SK-N-SH (cell line): ENCODE measurements at regions not wholly inside any gene's neighbourhood (a gene's known extent, or its start where the extent isn't known, plus 50 kb on each side); places are given as distances from the start of the nearest gene placed in this dataset.

Source experiments
- CTCF ChIA-PET: fragments of 300-600, 350-600 bp; formaldehyde crosslinking; extraction: SDS; loops from one replicate; lab custom pipeline; 2021; lab: Yijun Ruan, JAX
- POLR2A ChIA-PET: fragments of 350-600 bp; sonication (Branson Sonifier 250); formaldehyde crosslinking; extraction: SDS; loops from one replicate; lab custom pipeline; 2020; ENCODE audit warnings: antibody characterized with exemption, inconsistent platforms; lab: Yijun Ruan, JAX
- DNase-seq: peaks from one replicate; pipeline ENCODE4 v3.0.0; 2012
- H2AFZ ChIP-seq: fragments of 200-600 bp; sonication (generic); 2 replicates; pipeline ENCODE4 v1.8.1; 2016; ENCODE audit warnings: antibody characterized with exemption, mild to moderate bottlenecking, low read depth
- H3F3A ChIP-seq: fragments of 200-600 bp; sonication (generic); replicated peaks from 2 replicates; pipeline ENCODE3; 2016; ENCODE audit warnings: antibody characterized with exemption, mild to moderate bottlenecking; ENCODE audit not compliant: insufficient read depth
- H3K27ac ChIP-seq, 2 experiments: fragments of 200-500 bp in 1 of 2; fragments of 200-600 bp in 1 of 2; sonication (Bioruptor generic) in 1 of 2; sonication (generic), shearing (Covaris generic) in 1 of 2; 2 replicates each; pipeline versions ENCODE4 v1.5.1 to v1.6.1; 2014 to 2016; ENCODE audit warnings: low read depth in 2 of 2, inconsistent platforms in 1 of 2, low read length in 1 of 2, mild to moderate bottlenecking in 1 of 2, mixed read lengths in 1 of 2
- H3K27me3 ChIP-seq: fragments of 200-600 bp; sonication (generic), shearing (Covaris generic); 2 replicates; pipeline ENCODE4 v1.6.1; 2016; ENCODE audit warnings: mixed run types; ENCODE audit not compliant: insufficient read depth
- H3K36me3 ChIP-seq, 2 experiments: fragments of 200-500 bp in 1 of 2; fragments of 200-600 bp in 1 of 2; sonication (Bioruptor generic) in 1 of 2; sonication (generic) in 1 of 2; replicated peaks in 1 of 2; 2 replicates each; pipeline versions ENCODE3 to v1.5.1; 2014 to 2016; ENCODE audit warnings: low read length in 1 of 2, mild to moderate bottlenecking in 1 of 2; ENCODE audit not compliant: insufficient read depth in 2 of 2, control insufficient read depth in 1 of 2
- H3K4me1 ChIP-seq, 2 experiments: fragments of 200-500 bp in 1 of 2; fragments of 200-600 bp in 1 of 2; sonication (Bioruptor generic) in 1 of 2; sonication (generic), shearing (Covaris generic) in 1 of 2; 2 replicates each; pipeline versions ENCODE4 v1.5.1 to v1.6.1; 2014 to 2016; ENCODE audit warnings: low read depth in 1 of 2, low read length in 1 of 2, mixed run types in 1 of 2; ENCODE audit not compliant: insufficient read depth in 2 of 2, control insufficient read depth in 1 of 2
- H3K4me2 ChIP-seq: fragments of 200-600 bp; sonication (generic), shearing (Covaris generic); 2 replicates; pipeline ENCODE4 v1.6.1; 2017; ENCODE audit warnings: mixed run types
- H3K4me3 ChIP-seq, 2 experiments: fragments of 200-500 bp in 1 of 2; fragments of 200-600 bp in 1 of 2; sonication (Bioruptor generic) in 1 of 2; sonication (generic), shearing (Covaris generic) in 1 of 2; 2 replicates each; pipeline versions ENCODE4 v1.5.1 to v1.8.1; 2014 to 2016; ENCODE audit warnings: low read depth in 2 of 2, inconsistent platforms in 1 of 2, low read length in 1 of 2, mild to moderate bottlenecking in 1 of 2, mixed read lengths in 1 of 2, moderate library complexity in 1 of 2
- H3K79me2 ChIP-seq: fragments of 200-600 bp; sonication (generic); 2 replicates; pipeline ENCODE4 v1.8.1; 2017; ENCODE audit warnings: mild to moderate bottlenecking; ENCODE audit not compliant: insufficient read depth
- H3K9ac ChIP-seq: fragments of 200-600 bp; sonication (generic); 2 replicates; pipeline ENCODE4 v1.6.1; 2017; ENCODE audit warnings: mixed run types
- H3K9me2 ChIP-seq: fragments of 200-600 bp; sonication (generic); 2 replicates; pipeline ENCODE4 v1.6.1; 2017; ENCODE audit warnings: mixed run types
- H3K9me3 ChIP-seq: fragments of 200-600 bp; sonication (generic); 2 replicates; pipeline ENCODE4 v1.6.1; 2017; ENCODE audit warnings: mixed run types, mild to moderate bottlenecking, moderate library complexity
- H4K20me1 ChIP-seq: fragments of 200-600 bp; sonication (generic); 2 replicates; pipeline ENCODE4 v1.6.1; 2017; ENCODE audit warnings: mild to moderate bottlenecking, mixed run types; ENCODE audit not compliant: insufficient read depth
- CHD2 ChIP-seq: fragments of 150-350 bp; IDR thresholded peaks from 2 replicates; pipeline ENCODE4 v1.6.1; 2018; ENCODE audit warnings: low read length; ENCODE audit not compliant: partially characterized antibody
- ELF1 ChIP-seq: IDR thresholded peaks from 2 replicates; pipeline ENCODE4 v1.4.0; 2012
- EP300 ChIP-seq, 2 experiments: IDR thresholded peaks; 2 replicates each; pipeline versions ENCODE4 v1.4.0 to v1.6.1; 2012; ENCODE audit warnings: borderline replicate concordance in 1 of 2, low read depth in 1 of 2, low read length in 1 of 2
- GATA2 ChIP-seq: sonication (generic); formaldehyde crosslinking; IDR thresholded peaks from 2 replicates; pipeline ENCODE4 v1.5.0; 2020; ENCODE audit warnings: mild to moderate bottlenecking, missing genetic modification reagents
- NFIC ChIP-seq: IDR thresholded peaks from 2 replicates; pipeline ENCODE4 v1.4.0; 2012; ENCODE audit warnings: borderline replicate concordance
- NRF1 ChIP-seq: IDR thresholded peaks from 2 replicates; pipeline ENCODE4 v1.6.1; 2012; ENCODE audit warnings: low read depth, mild to moderate bottlenecking, low read length
- RAD21 ChIP-seq: IDR thresholded peaks from 2 replicates; pipeline ENCODE4 v1.6.1; 2012; ENCODE audit warnings: mild to moderate bottlenecking, low read length
- RFX5 ChIP-seq: IDR thresholded peaks from 2 replicates; pipeline ENCODE4 v1.6.1; 2012; ENCODE audit warnings: mild to moderate bottlenecking, improper control_type of control experiment, low read length
- RXRA ChIP-seq: IDR thresholded peaks from 2 replicates; pipeline ENCODE4 v1.4.0; 2012; ENCODE audit warnings: low read depth, mild to moderate bottlenecking, borderline replicate concordance
- SMC3 ChIP-seq: IDR thresholded peaks from 2 replicates; pipeline ENCODE4 v1.6.1; 2012; ENCODE audit warnings: low read depth, low read length, improper control_type of control experiment
- TAF1 ChIP-seq: IDR thresholded peaks from 2 replicates; pipeline ENCODE4 v1.6.1; 2012; ENCODE audit warnings: low read depth, mild to moderate bottlenecking, low read length, moderate library complexity, borderline replicate concordance
- WGBS: methylation state at CpG from one replicate; pipeline ENCODE4 v1.1.6; 2017; ENCODE audit warnings: low lambda C conversion rate; 5-methylcytosine and 5-hydroxymethylcytosine counted together
- TF ChIP-seq, protein P1 (sequence below): IDR thresholded peaks from 2 replicates; pipeline ENCODE4 v1.4.0; 2012; ENCODE audit warnings: low read depth, borderline replicate concordance
- TF ChIP-seq, protein P2 (sequence below): IDR thresholded peaks from 2 replicates; pipeline ENCODE4; 2012
- TF ChIP-seq, protein P3 (sequence below): IDR thresholded peaks from 2 replicates; pipeline ENCODE4 v1.6.1; 2012; ENCODE audit warnings: mild to moderate bottlenecking, low read depth, low read length, moderate library complexity

DNA sequence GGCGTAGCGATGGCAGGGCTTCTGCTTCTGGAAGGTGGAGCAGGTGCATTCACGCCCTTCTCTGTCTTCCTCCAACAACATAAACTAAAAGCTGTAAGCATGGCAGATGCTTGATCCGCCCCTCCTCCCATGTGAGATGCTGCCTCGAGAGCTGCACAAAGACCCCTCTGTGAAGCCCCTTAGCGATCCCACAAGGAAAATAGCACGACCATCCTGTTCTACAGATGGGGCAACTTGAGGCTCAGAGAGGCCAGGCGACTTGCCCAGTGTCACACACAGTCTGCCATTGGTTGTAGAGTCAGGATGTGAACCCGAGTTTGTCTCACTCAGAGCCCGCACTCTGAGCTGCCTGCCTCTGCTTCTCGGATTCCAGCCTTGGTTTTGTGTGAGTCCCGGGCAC, 144.4 kb downstream of the SCARB1 start (continued):
- TF ChIP-seq, protein P1, sequence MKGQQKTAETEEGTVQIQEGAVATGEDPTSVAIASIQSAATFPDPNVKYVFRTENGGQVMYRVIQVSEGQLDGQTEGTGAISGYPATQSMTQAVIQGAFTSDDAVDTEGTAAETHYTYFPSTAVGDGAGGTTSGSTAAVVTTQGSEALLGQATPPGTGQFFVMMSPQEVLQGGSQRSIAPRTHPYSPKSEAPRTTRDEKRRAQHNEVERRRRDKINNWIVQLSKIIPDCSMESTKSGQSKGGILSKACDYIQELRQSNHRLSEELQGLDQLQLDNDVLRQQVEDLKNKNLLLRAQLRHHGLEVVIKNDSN, result no peak
- TF ChIP-seq SMC3 (no peak), ELF1 (no peak), RFX5 (no peak), TAF1 (no peak), CHD2 (no peak), NFIC (no peak)
- TF ChIP-seq, protein P2, sequence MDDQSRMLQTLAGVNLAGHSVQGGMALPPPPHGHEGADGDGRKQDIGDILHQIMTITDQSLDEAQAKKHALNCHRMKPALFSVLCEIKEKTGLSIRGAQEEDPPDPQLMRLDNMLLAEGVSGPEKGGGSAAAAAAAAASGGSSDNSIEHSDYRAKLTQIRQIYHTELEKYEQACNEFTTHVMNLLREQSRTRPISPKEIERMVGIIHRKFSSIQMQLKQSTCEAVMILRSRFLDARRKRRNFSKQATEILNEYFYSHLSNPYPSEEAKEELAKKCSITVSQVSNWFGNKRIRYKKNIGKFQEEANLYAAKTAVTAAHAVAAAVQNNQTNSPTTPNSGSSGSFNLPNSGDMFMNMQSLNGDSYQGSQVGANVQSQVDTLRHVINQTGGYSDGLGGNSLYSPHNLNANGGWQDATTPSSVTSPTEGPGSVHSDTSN, result no peak

DNA sequence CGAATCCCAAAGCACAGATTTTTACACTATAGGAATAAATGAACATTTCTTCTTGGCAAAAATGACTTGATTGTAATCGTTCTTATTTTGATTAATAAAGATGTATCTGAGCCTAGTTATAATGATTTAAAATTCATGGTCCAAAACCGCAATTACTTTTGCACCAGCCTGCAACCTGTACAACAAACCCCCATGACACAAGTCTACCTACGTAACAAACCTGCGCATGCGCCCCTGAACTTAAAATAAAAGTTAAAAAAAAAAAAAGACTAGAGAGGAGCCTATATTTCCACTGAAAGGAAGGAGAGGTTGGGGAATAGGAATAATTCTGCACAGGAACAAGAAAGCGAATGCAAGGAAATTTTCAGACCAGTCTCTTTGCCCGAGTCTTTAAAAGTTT, 145.2 kb downstream of the SCARB1 start:
- Histone ChIP-seq H3K36me3 (no peaks in the 10 kb centered on the region), H3K27me3 (no peaks in the 10 kb centered on the region), H3K79me2 (no peaks in the 10 kb centered on the region), H3K4me3 (no peak overlapping the region), H4K20me1 (no peaks in the 10 kb centered on the region), H3K4me1 (peaks cover 14 to 44% of the 10 kb centered on the region in 2 experiments; a peak in 3 of 4 replicates), H3K9me2 (no peaks in the 10 kb centered on the region), H3K4me2 (no peak overlapping the region), H3K9ac (no peak overlapping the region), H2AFZ (no peak overlapping the region), H3K9me3 (no peaks in the 10 kb centered on the region), H3K27ac (no peak overlapping the region), H3F3A (peaks cover 16% of the 10 kb centered on the region)
- TF ChIP-seq, protein P3, sequence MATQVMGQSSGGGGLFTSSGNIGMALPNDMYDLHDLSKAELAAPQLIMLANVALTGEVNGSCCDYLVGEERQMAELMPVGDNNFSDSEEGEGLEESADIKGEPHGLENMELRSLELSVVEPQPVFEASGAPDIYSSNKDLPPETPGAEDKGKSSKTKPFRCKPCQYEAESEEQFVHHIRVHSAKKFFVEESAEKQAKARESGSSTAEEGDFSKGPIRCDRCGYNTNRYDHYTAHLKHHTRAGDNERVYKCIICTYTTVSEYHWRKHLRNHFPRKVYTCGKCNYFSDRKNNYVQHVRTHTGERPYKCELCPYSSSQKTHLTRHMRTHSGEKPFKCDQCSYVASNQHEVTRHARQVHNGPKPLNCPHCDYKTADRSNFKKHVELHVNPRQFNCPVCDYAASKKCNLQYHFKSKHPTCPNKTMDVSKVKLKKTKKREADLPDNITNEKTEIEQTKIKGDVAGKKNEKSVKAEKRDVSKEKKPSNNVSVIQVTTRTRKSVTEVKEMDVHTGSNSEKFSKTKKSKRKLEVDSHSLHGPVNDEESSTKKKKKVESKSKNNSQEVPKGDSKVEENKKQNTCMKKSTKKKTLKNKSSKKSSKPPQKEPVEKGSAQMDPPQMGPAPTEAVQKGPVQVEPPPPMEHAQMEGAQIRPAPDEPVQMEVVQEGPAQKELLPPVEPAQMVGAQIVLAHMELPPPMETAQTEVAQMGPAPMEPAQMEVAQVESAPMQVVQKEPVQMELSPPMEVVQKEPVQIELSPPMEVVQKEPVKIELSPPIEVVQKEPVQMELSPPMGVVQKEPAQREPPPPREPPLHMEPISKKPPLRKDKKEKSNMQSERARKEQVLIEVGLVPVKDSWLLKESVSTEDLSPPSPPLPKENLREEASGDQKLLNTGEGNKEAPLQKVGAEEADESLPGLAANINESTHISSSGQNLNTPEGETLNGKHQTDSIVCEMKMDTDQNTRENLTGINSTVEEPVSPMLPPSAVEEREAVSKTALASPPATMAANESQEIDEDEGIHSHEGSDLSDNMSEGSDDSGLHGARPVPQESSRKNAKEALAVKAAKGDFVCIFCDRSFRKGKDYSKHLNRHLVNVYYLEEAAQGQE, result no peak
- TF ChIP-seq, protein P1, result no peak
- TF ChIP-seq NRF1, result no peak
- TF ChIP-seq EP300 (IDR thresholded peaks at IDR 0.05; ENCODE audit: borderline replicate concordance in 1 of 2, low read depth in 1 of 2, low read length in 1 of 2), result no peak
- TF ChIP-seq TAF1, result no peak
- TF ChIP-seq GATA2 (CRISPR knock-in tag), result no peak
- TF ChIP-seq RAD21, result no peak
- TF ChIP-seq RXRA, result no peak
- no peak for TF ChIP-seq NFIC
- WGBS, result 87% methylated on average over 8 of the region's 8 CpGs
- ChIA-PET CTCF (interaction anchor here (1.1 kb wide), 1 partner anchor 14 kb away, joined by 3 read pairs; no protein-coding TSS in a partner anchor), POLR2A (no interaction called here)
- no peak for DNase-seq
